ENCODE measurements at regions not wholly inside any gene's neighbourhood (a gene's known extent, or its start where the extent isn't known, plus 50 kb on each side); places are given as distances from the start of the nearest gene placed in this dataset.

DNA sequence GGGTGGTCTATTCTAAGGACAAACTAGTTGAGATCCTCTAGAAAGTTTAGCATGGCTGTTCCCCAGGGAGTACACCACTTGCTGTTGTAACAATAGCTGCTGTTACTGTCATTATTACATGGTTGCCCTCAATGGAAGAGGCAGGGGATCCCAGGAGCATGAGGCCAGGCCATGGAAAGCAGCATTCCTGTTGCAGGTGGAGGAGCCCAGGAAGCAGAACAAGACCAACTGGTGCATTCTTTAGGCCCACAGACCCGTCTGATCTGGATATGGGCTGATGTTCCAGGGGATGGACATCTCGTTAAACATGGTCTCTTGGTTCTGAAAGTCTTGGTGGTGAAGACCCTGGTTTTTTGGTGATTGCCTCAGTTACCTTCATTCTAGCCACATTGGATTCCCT, 109.2 kb upstream of the WSCD2 start:
- no peak for TF ChIP-seq CTCF (IDR thresholded peaks at IDR 0.05; ENCODE audit: insufficient read depth, low read depth, low read length, missing control alignments)
- no peak overlapping the region for H3K4me3 ChIP-seq (ENCODE audit: low read depth, low read length)
- no peak for DNase-seq (ENCODE audit: low read depth)

DNA sequence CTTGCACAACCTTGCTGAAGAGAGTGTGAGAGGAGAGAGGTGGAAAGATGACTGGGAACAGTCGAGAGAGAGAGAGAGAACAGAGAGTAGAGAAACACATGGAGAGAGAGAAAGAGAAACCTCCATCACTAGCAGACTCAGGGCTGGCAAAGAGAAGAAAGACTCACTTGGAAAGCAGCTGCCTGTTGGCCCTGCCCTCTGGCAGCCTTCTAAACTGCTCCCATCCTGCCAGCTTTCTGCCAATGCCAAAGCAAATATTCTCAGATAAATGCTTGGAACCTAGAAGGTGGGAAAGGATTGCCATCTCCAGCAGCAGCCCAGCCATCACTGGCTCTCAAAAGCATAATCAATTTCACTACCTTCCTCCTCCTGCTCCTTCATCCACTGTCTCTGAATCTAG, 107.9 kb upstream of the WSCD2 start:
- no peak overlapping the region for H3K4me3 ChIP-seq (ENCODE audit: low read depth, low read length)
- no peak for DNase-seq (ENCODE audit: low read depth)
- TF ChIP-seq CTCF (IDR thresholded peaks at IDR 0.05; ENCODE audit: insufficient read depth, low read depth, low read length, missing control alignments), result no peak

DNA sequence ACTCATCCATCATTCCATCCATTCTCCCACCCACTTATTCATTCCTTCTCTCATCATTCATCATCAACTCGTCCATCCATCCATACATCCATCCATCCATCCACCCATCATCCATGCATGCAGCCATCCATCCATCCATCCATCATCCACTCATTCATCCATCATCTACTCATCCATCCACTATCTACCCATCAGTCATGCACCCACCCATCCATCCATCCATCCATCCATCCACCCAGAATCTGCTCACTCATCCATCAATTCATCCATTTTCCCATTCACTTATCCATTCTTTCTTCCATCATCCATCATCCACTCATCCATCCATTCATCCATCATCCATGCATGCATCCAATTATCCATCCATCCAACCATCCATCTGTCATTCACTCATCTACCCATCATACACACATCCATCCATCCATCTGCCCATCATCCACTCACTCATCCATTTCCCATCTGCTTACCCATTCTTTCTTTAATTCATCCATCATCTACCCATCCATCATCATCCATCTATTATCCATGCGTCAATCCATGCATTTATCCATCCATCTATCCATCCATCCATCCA, 107.1 kb upstream of the WSCD2 start:
- H3K4me3 ChIP-seq (ENCODE audit: low read depth, low read length), result no peak overlapping the region
- no peak for TF ChIP-seq CTCF (IDR thresholded peaks at IDR 0.05; ENCODE audit: insufficient read depth, low read depth, low read length, missing control alignments)
- DNase-seq (ENCODE audit: low read depth), result no peak

GRCh38 chr12:108029051-108029835, 99.8 kb upstream of the WSCD2 start:
- no peak for DNase-seq (ENCODE audit: low read depth)
- TF ChIP-seq CTCF (IDR thresholded peaks at IDR 0.05; ENCODE audit: insufficient read depth, low read depth, low read length, missing control alignments), result no peak
- H3K4me3 ChIP-seq (ENCODE audit: low read depth, low read length), result no peak overlapping the region

DNA sequence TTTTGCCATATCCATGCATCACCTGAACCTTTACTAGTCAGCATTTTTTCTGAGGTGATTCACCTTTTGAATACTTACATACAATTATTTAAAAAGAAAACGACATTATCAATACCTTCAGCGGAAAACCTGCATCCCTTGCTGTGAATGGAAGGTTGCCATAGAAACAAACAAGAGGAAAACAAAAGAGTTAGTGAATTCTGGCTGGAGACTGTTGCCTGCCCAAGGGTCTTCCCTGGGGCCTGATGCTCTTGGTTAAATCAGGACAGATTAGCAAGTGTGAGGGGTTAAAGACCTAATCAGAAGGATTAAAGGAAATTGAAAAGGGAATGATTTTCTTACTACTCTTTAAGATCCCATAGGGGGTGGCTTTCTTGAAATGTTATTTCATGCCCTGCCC, 96.0 kb upstream of the WSCD2 start:
- no peak for DNase-seq (ENCODE audit: low read depth)
- no peak overlapping the region for H3K4me3 ChIP-seq (ENCODE audit: low read depth, low read length)
- no peak for TF ChIP-seq CTCF (IDR thresholded peaks at IDR 0.05; ENCODE audit: insufficient read depth, low read depth, low read length, missing control alignments)

GRCh38 chr12:108035372-108035771, 93.7 kb upstream of the WSCD2 start:
- no peak for DNase-seq (ENCODE audit: low read depth)
- TF ChIP-seq CTCF (IDR thresholded peaks at IDR 0.05; ENCODE audit: insufficient read depth, low read depth, low read length, missing control alignments), result no peak
- no peak overlapping the region for H3K4me3 ChIP-seq (ENCODE audit: low read depth, low read length)

DNA sequence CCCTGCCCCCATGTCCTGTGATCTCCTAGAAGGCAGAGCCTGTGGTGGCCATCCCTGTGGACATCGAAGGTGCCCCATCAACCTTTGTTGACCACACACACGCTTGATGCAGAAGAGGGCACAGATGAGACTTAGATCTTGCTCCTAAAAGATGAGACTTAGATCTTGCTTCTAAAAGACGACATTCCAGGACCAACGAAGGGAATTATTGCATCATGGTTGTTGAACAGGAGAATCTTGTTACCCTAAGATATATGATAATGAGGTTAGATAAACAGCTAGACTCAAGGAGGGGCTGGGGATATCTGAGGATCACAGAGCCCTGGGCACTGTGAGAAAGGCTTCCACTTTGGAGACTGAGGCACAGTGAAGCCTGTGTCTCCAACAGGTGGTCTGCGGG, 91.1 kb upstream of the WSCD2 start:
- no peak for TF ChIP-seq CTCF (IDR thresholded peaks at IDR 0.05; ENCODE audit: insufficient read depth, low read depth, low read length, missing control alignments)
- no peak overlapping the region for H3K4me3 ChIP-seq (ENCODE audit: low read depth, low read length)
- DNase-seq (ENCODE audit: low read depth), result no peak
